A673 (cell line): ENCODE measurements at regions not wholly inside any gene's neighbourhood (a gene's known extent, or its start where the extent isn't known, plus 50 kb on each side); places are given as distances from the start of the nearest gene placed in this dataset.

Experiments used
- BruUV-seq: library from RNA; stranded (reverse); fragments of 400-500 nt; replicated peaks from 2 replicates; lab custom pipeline; 2021; lab: Mats Ljungman, UMichigan
- CTCF ChIA-PET: fragments of 300-600 bp; sonication (Branson Sonifier 250); formaldehyde crosslinking; loops from one replicate; lab custom pipeline; 2022; ENCODE audit warnings: antibody characterized with exemption; lab: Charles Lee
- POLR2A ChIA-PET: fragments of 300-600 bp; sonication (Branson Sonifier 250); formaldehyde crosslinking; loops from one replicate; lab custom pipeline; 2022; ENCODE audit warnings: antibody characterized with exemption; ENCODE audit not compliant: low non-redundant PET; lab: Charles Lee
- DNase-seq: peaks from one replicate; pipeline ENCODE4 v3.0.0-alpha.2; 2015; ENCODE audit warnings: low spot score
- H3K27ac ChIP-seq: fragments of 200-600 bp; sonication (generic); 2 replicates; pipeline ENCODE4 v1.5.1; 2016; ENCODE audit warnings: mixed run types, low read depth, mild to moderate bottlenecking, mixed read lengths, antibody characterized with exemption, low read length; ENCODE audit not compliant: poor library complexity, severe bottlenecking
- H3K27me3 ChIP-seq: fragments of 200-600 bp; sonication (generic); replicated peaks from 2 replicates; pipeline ENCODE4 v1.6.1; 2017; ENCODE audit warnings: mixed run types, low read depth, mild to moderate bottlenecking, mixed read lengths, antibody characterized with exemption, low read length; ENCODE audit not compliant: insufficient read depth, poor library complexity
- H3K36me3 ChIP-seq: fragments of 200-600 bp; sonication (generic); 2 replicates; pipeline ENCODE4 v1.6.1; 2016; ENCODE audit warnings: mixed run types, mild to moderate bottlenecking, mixed read lengths, antibody characterized with exemption, low read length; ENCODE audit not compliant: insufficient read depth, poor library complexity, severe bottlenecking
- H3K4me1 ChIP-seq: fragments of 200-600 bp; sonication (generic); 2 replicates; pipeline ENCODE4 v1.6.1; 2017; ENCODE audit warnings: mixed run types, mild to moderate bottlenecking, mixed read lengths, antibody characterized with exemption, low read length; ENCODE audit not compliant: insufficient read depth, poor library complexity, severe bottlenecking
- H3K4me3 ChIP-seq: fragments of 200-600 bp; sonication (generic); 2 replicates; pipeline ENCODE4 v1.5.1; 2016; ENCODE audit warnings: low read depth, mixed run types, mild to moderate bottlenecking, mixed read lengths, low read length; ENCODE audit not compliant: poor library complexity, severe bottlenecking
- H3K9me3 ChIP-seq: fragments of 200-600 bp; sonication (generic); 2 replicates; pipeline ENCODE4 v1.6.1; 2016; ENCODE audit warnings: mixed run types, low read depth, mild to moderate bottlenecking, mixed read lengths, antibody characterized with exemption, low read length; ENCODE audit not compliant: poor library complexity, severe bottlenecking
- EZH2 ChIP-seq: fragments of 200-600 bp; sonication (generic); IDR thresholded peaks from 2 replicates; pipeline ENCODE4 v1.6.1; 2017; ENCODE audit warnings: borderline replicate concordance, low read depth, mild to moderate bottlenecking, mixed read lengths, antibody characterized with exemption, low read length; ENCODE audit not compliant: poor library complexity, severe bottlenecking
- intact Hi-C: fragments of 100-400 bp; cut with micrococcal nuclease; formaldehyde crosslinking; loops from one replicate; pipeline ENCODE4 v1.10.0; 2022; ENCODE audit not compliant: unreplicated experiment
- TF ChIP-seq, protein P1 (sequence below): fragments of 300-800, 200-600 bp; sonication (generic); conservative IDR thresholded peaks from 2 replicates; pipeline ENCODE4 v1.5.1; 2017; ENCODE audit warnings: low read depth, mild to moderate bottlenecking, antibody characterized with exemption, low read length, moderate library complexity, mixed read lengths

DNA sequence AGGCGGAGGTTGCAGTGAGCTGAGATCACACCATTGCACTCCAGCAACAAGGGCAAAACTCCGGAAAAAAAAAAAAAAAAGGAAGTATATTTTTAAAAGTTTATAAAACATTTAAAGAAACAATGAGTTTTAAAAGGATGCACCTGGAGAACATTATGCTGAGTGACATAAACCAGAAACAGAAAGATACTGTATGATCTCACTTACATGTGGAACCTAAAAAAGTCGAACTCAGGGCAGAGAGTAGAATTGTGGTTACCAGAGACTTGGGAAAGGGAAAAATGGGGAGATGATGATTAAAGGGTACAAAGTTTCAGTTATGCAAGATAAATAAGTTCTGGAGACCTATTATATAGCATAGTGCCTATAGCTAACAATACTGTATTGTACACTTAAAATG is 52.8 kb upstream of the RTN4 start:
- no TSS peak for BruUV-seq
- CTCF ChIA-PET, result no interaction called here

DNA sequence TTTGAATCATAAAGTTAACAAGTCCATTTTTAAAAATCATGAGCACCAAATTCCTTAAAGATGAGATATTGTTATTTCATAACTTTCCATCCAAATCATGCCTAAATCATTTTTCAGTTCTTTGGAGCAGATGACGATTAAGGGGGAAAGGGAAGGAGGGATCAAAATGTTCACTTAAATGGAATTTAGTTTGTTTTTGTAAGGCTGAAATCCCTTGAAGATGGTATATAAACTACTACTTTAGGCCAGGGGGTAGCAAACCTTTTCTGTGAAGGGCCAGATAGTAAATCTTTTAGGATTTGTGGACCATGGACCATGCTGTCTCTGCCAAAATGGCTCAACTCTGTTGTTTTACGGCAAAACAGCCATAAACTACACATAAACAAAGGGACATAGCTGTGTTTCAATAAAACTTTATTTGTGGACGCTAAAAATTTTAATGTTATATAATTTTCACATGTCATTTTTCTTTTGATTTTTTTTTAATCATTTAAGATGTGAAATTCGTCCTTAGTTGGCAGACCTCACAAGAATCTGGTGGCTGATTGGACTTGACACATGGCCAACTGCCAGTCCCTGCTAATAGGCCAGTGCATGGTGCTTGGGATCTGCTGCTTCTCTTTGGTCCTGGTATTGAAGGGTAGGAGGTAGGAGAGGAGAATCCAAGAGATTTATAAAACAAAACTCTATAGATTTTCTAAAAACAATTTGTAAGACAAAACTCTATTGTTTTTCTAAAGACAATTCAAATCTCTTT is 52.0 kb upstream of the RTN4 start:
- Histone ChIP-seq H3K27ac (peak overlapping the region; percentile 95), H3K36me3 (no peaks in the 10 kb centered on the region), H3K27me3 (no peaks in the 10 kb centered on the region), H3K4me1 (peaks cover 37% of the 10 kb centered on the region), H3K4me3 (no peak overlapping the region), H3K9me3 (no peaks in the 10 kb centered on the region)
- TF ChIP-seq, protein P1, sequence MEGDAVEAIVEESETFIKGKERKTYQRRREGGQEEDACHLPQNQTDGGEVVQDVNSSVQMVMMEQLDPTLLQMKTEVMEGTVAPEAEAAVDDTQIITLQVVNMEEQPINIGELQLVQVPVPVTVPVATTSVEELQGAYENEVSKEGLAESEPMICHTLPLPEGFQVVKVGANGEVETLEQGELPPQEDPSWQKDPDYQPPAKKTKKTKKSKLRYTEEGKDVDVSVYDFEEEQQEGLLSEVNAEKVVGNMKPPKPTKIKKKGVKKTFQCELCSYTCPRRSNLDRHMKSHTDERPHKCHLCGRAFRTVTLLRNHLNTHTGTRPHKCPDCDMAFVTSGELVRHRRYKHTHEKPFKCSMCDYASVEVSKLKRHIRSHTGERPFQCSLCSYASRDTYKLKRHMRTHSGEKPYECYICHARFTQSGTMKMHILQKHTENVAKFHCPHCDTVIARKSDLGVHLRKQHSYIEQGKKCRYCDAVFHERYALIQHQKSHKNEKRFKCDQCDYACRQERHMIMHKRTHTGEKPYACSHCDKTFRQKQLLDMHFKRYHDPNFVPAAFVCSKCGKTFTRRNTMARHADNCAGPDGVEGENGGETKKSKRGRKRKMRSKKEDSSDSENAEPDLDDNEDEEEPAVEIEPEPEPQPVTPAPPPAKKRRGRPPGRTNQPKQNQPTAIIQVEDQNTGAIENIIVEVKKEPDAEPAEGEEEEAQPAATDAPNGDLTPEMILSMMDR, result no peak
- TF ChIP-seq EZH2, result no peak
- ChIA-PET POLR2A (no interaction called here), CTCF (no interaction called here)
- intact Hi-C loops, result no loop called here
- DNase-seq, result no peak
- no TSS peak for BruUV-seq

More for the DNA sequence above, 52.8 kb upstream of the RTN4 start:
- H3K27me3 ChIP-seq, result no peaks in the 10 kb centered on the region
- POLR2A ChIA-PET, result interaction anchor here (0.6 kb wide), 1 partner anchor 11 kb away, joined by 3 read pairs; no protein-coding TSS in a partner anchor
- peaks cover 29% of the 10 kb centered on the region for H3K4me1 ChIP-seq
- H3K4me3 ChIP-seq, result no peak overlapping the region
- H3K27ac ChIP-seq, result no peak overlapping the region
- H3K9me3 ChIP-seq, result no peaks in the 10 kb centered on the region
- DNase-seq, result no peak
- intact Hi-C loops, result no loop called here
- no peaks in the 10 kb centered on the region for H3K36me3 ChIP-seq
- TF ChIP-seq, protein P1, result no peak
- no peak for TF ChIP-seq EZH2

DNA sequence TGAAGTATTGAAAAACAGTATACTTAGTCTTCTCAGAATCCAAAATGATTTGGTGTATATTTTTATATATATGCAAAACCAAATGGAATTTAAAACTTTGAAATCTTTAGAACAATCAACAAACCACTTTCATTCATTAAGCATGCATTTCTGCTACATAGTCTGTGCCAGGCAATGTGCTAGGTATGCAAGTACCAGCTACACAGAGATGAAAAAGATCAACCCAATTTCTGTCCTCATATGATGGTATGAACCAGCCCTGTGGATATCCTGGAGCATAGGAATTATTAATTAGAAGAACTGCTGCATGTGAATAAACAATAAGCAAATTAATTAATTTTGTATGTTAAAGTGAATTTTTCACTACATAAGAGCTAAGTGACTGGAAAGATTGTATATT is 51.2 kb upstream of the RTN4 start:
- no peak overlapping the region for H3K4me3 ChIP-seq
- DNase-seq, result no peak
- peak overlapping the region; percentile 95 for H3K27ac ChIP-seq
- CTCF ChIA-PET, result no interaction called here
- H3K27me3 ChIP-seq, result no peaks in the 10 kb centered on the region
- intact Hi-C loops, result no loop called here
- H3K36me3 ChIP-seq, result no peaks in the 10 kb centered on the region
- no TSS peak for BruUV-seq
- no peaks in the 10 kb centered on the region for H3K9me3 ChIP-seq
- POLR2A ChIA-PET, result no interaction called here
- peaks cover 41% of the 10 kb centered on the region for H3K4me1 ChIP-seq
- TF ChIP-seq, protein P1, result no peak
- TF ChIP-seq EZH2, result no peak
